PFSK-1 (cell line): ENCODE measurements at regions not wholly inside any gene's neighbourhood (a gene's known extent, or its start where the extent isn't known, plus 50 kb on each side); places are given as distances from the start of the nearest gene placed in this dataset.

ENCODE experiments used
- POLR2AphosphoS5 ChIP-seq: IDR thresholded peaks from 2 replicates; pipeline ENCODE4 v1.6.1; 2012; ENCODE audit warnings: low read depth, mild to moderate bottlenecking, control low read depth, low read length, moderate library complexity
- REST ChIP-seq, 2 experiments: IDR thresholded peaks; 2 replicates each; pipeline versions ENCODE4 v1.6.1 to v1.8.0; 2011 to 2012; ENCODE audit warnings: low read depth in 2 of 2, low read length in 2 of 2, control low read depth in 1 of 2, inconsistent platforms in 1 of 2, mild to moderate bottlenecking in 1 of 2, moderate library complexity in 1 of 2; ENCODE audit not compliant: insufficient read depth in 1 of 2
- TAF1 ChIP-seq: IDR thresholded peaks from 2 replicates; pipeline ENCODE4 v1.6.1; 2012; ENCODE audit warnings: low read length, control low read depth, borderline replicate concordance; ENCODE audit not compliant: insufficient read depth

- no peak for TF ChIP-seq TAF1
- TF ChIP-seq POLR2AphosphoS5 = no peak
- TF ChIP-seq REST (IDR thresholded peaks at IDR 0.05; ENCODE audit: insufficient read depth in 1 of 2, low read depth in 2 of 2, low read length in 2 of 2) = no peak
Observed at GRCh38 chr6:91562955-91563354, 976.1 kb upstream of the MAP3K7 start.
